ENCODE measurements at regions not wholly inside any gene's neighbourhood (a gene's known extent, or its start where the extent isn't known, plus 50 kb on each side); places are given as distances from the start of the nearest gene placed in this dataset.

DNA sequence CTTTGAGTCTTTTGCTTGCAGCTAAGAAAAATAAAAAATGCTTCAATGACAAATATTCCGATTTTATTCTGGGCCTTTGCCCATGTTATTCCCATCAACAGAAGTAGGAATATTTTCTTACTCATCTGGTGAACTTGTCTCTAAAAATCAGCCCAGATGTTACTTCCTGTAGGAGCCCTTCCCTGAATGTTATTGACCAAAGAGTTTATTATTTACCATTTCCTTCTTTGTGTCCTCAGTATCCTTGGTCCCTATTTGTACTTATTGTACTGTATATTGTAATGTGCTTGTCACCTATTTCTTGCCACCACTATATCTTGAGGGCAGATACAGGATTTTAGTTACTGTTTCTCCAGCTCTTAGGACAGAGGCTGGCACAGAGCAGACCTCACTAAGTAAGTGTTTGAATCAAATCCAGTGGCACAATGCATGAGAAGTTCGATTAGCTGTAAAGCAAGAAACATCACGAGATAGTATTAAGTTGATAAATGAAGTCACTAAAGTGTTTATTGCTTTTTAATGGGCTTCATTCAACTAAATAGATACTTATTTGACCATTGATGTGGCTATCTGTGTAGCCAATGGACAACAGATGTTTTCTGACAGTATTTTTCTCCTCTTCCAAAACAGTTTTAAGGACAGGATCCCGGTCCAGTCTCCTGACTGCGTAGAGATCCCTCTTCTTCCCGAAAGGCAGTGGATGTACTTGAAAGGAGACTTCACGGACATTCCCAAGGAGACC is 109.1 kb downstream of the DDX1 start (continued):
- TF ChIP-seq CHD7 (IDR thresholded peaks at IDR 0.05; ENCODE audit: insufficient replicate concordance, low read length): no peak
- TF ChIP-seq CBX8 (IDR thresholded peaks at IDR 0.05; ENCODE audit: borderline replicate concordance, low read depth, low read length): no peak
- no peak for TF ChIP-seq BCL11A (IDR thresholded peaks at IDR 0.05; ENCODE audit: low read depth in 2 of 2, low read length in 2 of 2)
